Ectodermal cell (in vitro differentiated cells): ENCODE measurements at regions not wholly inside any gene's neighbourhood (a gene's known extent, or its start where the extent isn't known, plus 50 kb on each side); places are given as distances from the start of the nearest gene placed in this dataset.

Source experiments
- H3K27ac ChIP-seq: 2 replicates; pipeline ENCODE4 v1.7.0; 2013; ENCODE audit warnings: mild to moderate bottlenecking, low read depth, low read length; ENCODE audit not compliant: insufficient read depth, poor library complexity, severe bottlenecking
- H3K27me3 ChIP-seq: 2 replicates; pipeline ENCODE4 v1.7.0; 2013; ENCODE audit warnings: mild to moderate bottlenecking, low read length; ENCODE audit not compliant: insufficient read depth, control insufficient read depth, poor library complexity, severe bottlenecking
- H3K36me3 ChIP-seq: one replicate; pipeline ENCODE4 v1.7.0; 2013; ENCODE audit warnings: low read length; ENCODE audit not compliant: control insufficient read depth, insufficient read depth
- H3K4me1 ChIP-seq: one replicate; pipeline ENCODE4 v1.7.0; 2013; ENCODE audit warnings: low read length; ENCODE audit not compliant: control insufficient read depth, insufficient read depth
- H3K4me3 ChIP-seq: 2 replicates; pipeline ENCODE4 v1.7.0; 2013; ENCODE audit warnings: low read depth, low read length, control low read depth; ENCODE audit not compliant: insufficient read depth
- H3K9me3 ChIP-seq: 2 replicates; pipeline ENCODE4 v1.7.0; 2013; ENCODE audit warnings: mild to moderate bottlenecking, low read length, moderate library complexity; ENCODE audit not compliant: control insufficient read depth
- WGBS, 2 experiments: methylation state at CpG; one replicate each; pipeline ENCODE4 v1.1.7; 2013; ENCODE audit warnings: missing lambda C conversion rate in 2 of 2; 5-methylcytosine and 5-hydroxymethylcytosine counted together

DNA sequence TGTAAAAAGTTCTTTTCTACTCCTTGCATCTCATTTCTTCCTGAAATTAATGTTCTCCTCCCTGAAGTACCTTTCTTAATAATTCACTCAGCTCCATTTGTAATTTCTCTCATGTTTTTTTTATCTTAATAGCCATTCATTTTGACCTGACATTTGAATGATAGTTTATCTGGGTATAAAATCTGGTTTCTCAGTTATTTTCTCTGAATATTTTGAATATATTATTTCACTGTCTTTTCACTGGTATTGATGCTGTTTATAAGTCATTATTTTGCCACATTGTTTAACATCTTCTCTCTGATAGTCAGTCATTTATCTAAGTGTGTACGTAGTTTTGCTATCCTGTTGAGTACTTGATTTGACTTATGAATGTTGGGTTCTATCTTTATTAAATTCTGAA, 68.8 kb upstream of the ARHGAP18 start:
- no peak overlapping the region for H3K27ac ChIP-seq
- no peak overlapping the region for H3K4me3 ChIP-seq
- no peaks in the 10 kb centered on the region for H3K27me3 ChIP-seq
- no CpG with 5 or more reads among the region's 1 CpG for WGBS, 2 experiments
- no peaks in the 10 kb centered on the region for H3K36me3 ChIP-seq
- H3K9me3 ChIP-seq = no peaks in the 10 kb centered on the region
- no peaks in the 10 kb centered on the region for H3K4me1 ChIP-seq

DNA sequence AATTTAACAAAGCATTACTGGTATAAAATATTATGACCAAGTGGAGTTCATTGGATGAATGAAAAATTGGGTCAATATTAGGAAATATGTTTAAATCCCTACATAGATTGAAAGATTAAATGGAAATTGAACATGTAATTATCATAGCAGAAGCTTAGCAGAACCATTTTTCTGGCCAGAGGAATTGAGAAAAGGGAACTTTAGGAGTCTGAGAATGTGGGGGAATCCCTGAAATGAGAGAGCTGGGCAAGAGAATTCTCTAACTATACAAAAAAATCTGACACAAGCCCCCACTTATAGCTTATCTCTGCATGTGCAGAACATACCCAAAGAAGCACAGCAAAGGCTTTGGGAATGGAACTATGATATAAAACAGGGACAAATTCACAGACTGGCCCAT, 67.4 kb upstream of the ARHGAP18 start:
- H3K4me3 ChIP-seq = no peak overlapping the region
- no peaks in the 10 kb centered on the region for H3K27me3 ChIP-seq
- no peaks in the 10 kb centered on the region for H3K4me1 ChIP-seq
- H3K27ac ChIP-seq = no peak overlapping the region
- H3K36me3 ChIP-seq = no peaks in the 10 kb centered on the region
- no peaks in the 10 kb centered on the region for H3K9me3 ChIP-seq

DNA sequence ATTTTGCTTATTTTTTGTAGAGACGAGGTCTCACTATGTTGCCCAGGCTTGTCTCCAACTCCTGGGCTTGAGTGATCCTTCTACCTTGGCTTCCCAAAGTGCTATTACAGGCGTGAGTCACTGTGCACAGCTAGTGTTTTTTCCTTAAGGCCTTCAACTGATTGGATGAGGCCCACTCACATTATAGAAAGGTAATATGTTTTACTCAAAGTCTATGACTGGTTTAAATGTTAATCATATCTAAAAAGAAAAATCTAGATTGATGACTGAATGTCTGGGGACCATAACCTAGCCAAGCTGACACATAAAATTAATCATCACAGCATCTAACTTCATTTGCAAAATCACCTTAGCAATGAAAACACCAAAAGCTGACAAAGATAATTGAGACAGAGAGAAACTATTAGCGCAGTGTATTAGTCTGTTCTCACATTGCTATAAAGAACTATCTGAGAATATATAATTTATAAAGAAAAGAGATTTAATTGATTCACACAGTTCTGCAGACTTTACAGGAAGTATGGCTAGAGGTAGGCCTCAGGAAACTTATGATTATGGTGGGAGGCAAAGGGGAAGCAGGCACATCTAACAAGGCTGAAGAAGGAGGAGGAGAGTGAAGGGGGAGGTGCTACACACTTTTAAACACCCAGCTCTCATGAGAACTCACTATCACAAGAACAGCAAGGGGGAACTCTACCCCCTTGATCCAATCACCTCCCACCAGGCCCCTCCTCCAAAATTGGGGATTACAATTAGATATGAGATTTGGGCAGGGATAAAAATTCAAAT, 66.8 kb upstream of the ARHGAP18 start:
- Histone ChIP-seq H3K4me3 (no peak overlapping the region), H3K27me3 (no peaks in the 10 kb centered on the region), H3K9me3 (no peaks in the 10 kb centered on the region), H3K36me3 (no peaks in the 10 kb centered on the region), H3K4me1 (no peaks in the 10 kb centered on the region), H3K27ac (no peak overlapping the region)
- 97 to 100% methylated on average over 2 of the region's 3 CpGs for WGBS, 2 experiments

DNA sequence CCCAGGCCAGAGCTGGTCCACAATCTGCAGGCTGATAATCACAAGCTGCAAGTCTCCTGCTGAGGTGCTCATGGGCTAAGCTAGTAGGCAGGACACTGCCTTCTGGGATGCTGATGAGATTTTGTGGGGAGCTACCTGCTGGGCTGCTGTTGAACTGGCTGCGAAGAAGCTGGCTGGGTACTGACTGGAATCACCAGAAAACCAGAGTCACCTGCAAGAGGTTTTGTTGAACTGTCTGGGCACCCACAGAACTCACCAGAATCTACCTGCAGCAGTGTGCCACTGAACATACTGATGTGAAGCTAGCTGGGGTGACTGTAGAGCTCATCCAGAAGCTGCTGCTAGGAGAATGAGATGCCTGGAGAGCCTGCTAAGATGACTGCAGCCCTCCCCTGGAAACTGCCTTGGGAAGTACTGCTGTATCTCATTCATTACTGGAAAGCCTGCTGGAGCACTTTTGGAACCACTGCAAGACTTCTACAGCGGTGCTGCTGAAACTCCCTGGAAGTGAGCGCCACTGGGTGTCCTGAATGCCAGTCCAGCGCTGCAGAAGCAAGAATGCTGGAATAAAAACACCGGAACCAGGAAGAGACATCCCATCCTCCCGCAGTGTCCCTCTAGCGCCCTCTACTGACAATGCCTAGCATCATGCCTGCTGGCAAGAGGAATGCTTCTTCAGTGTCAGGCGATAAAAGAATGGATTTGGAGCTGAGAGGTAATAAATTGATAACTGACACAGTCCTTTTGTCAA, 64.9 kb upstream of the ARHGAP18 start:
- no peaks in the 10 kb centered on the region for H3K27me3 ChIP-seq
- H3K27ac ChIP-seq = no peak overlapping the region
- no peaks in the 10 kb centered on the region for H3K36me3 ChIP-seq
- H3K9me3 ChIP-seq = no peaks in the 10 kb centered on the region
- H3K4me3 ChIP-seq = no peak overlapping the region
- no peaks in the 10 kb centered on the region for H3K4me1 ChIP-seq
- 26 to 37% methylated on average over 8 of the region's 8 CpGs for WGBS, 2 experiments

DNA sequence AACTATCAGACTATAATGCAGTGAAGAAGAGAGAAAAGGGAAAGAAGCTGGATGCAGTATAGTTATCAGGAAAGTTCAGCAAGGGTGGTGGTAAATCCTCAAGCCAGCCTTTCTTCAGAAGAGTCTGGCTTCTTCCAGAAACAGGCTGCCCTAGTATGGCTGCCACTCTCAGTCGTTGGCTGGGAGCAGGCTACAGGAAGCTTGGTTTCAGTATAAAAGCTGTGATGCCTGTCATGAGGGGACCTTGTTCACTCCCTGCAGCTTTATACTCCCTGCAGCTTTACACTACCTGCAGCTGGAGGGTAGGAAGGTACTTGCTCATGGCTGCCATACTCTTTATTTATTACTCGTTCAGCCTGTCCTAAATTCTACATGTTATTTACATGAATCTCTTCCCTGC, 63.3 kb upstream of the ARHGAP18 start:
- no peaks in the 10 kb centered on the region for H3K4me1 ChIP-seq
- 74 to 80% methylated on average over 2 of the region's 2 CpGs for WGBS, 2 experiments
- no peaks in the 10 kb centered on the region for H3K9me3 ChIP-seq
- H3K27ac ChIP-seq = no peak overlapping the region
- H3K4me3 ChIP-seq = no peak overlapping the region
- H3K27me3 ChIP-seq = peaks cover 5% of the 10 kb centered on the region
- H3K36me3 ChIP-seq = no peaks in the 10 kb centered on the region

DNA sequence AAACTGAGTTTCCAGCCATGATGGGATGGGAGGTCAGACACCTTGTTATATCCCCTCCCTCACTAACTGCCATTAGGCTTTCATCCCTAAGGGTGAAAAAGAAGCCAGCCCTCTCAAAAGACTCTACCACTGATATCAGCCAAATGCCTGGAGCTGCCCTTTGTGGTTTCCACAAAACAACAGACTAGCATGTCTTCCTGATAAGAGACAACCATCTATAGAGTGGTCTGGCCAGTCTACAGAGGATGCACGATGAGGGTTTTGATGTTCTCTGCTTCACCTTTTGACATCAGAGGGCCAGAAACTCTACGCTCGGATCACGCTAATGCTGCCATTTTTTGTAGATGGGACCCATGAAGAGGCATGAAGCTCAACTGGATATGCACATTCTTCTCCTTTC, 61.7 kb upstream of the ARHGAP18 start:
- Histone ChIP-seq H3K4me3 (no peak overlapping the region), H3K36me3 (no peaks in the 10 kb centered on the region), H3K27me3 (peaks cover 21% of the 10 kb centered on the region), H3K4me1 (peaks cover 6% of the 10 kb centered on the region), H3K27ac (no peak overlapping the region), H3K9me3 (no peaks in the 10 kb centered on the region)
- 96 to 98% methylated on average over 4 of the region's 4 CpGs for WGBS, 2 experiments

DNA sequence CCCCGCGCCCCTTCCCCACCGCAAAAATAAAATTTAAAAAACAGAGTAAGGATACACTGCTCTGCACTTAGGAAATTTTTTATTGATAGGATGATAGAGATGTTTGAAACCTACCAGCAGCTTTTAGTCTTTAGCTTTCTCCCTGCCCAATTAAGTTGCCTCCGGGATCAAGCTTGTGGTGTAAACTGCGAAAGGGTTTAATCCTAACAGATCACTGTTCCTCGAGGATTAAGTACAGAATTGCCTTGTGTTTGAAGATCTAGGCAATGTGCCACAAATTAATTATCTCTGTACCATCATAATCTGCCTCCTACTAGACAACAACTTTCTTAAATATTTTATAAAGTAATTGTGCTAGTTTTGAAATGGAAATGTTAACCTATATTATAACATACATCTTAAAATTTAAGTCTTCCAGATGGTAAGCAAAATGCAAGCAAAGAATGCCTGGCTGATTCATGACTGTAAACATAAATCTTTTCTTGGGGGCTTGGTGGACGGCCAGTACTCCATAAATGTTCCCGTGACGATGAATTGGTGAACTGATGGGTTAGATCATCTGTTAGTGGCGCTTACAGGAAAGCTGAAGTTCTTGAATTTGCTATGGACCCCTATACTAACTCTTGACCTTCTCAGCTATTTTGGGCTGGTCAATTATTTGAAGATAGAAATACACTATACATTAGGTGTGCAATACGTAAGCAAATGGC, 58.0 kb upstream of the ARHGAP18 start:
- Histone ChIP-seq H3K4me1 (peaks cover 6% of the 10 kb centered on the region), H3K36me3 (no peaks in the 10 kb centered on the region), H3K27ac (no peak overlapping the region), H3K4me3 (peak overlapping the region; percentile 38), H3K27me3 (peaks cover 36% of the 10 kb centered on the region), H3K9me3 (no peaks in the 10 kb centered on the region)
- 80 to 84% methylated on average over 11 of the region's 11 CpGs for WGBS, 2 experiments

DNA sequence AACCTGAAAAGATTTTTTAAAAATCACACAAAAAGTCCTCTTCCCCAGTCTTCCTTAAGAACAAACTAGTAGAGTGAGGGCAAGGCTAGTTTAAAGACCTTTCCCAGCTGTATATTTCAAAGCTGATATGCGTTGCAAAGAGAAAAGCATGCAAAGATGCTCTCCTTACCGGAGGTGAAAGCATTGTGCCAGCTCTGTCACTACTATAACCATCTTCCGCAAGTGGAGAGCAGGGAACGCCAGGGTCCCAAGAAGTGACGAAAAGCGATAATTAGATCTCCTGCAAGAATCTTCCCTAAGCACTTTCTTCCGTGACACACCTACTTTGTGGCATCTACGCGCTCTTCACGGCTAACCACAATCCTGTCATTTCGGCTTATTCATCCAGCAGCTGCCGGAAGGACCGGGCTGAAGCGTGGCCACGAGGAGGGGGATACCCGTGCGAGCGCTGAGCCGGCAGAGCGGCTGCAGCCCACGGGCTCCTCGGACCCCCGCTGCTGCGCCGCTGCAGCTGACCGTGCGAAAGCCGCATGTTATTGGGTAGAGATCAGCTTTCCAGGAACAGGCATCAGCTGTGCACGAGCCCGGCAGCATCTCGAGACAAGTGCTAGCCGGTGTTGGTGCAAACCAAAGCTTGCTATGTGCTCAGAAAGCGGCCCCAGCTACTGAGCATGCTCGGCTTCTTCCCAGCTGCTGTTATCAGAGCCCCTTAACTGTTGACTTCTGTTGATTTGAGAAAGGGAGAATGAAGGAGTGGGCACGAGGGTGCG, 57.2 kb upstream of the ARHGAP18 start:
- peaks cover 6% of the 10 kb centered on the region for H3K4me1 ChIP-seq
- H3K36me3 ChIP-seq = no peaks in the 10 kb centered on the region
- WGBS, 2 experiments = 5% methylated on average over 36 of the region's 36 CpGs
- H3K4me3 ChIP-seq = peak overlapping the region; percentile 38
- peaks cover 36% of the 10 kb centered on the region for H3K27me3 ChIP-seq
- H3K27ac ChIP-seq = no peak overlapping the region
- no peaks in the 10 kb centered on the region for H3K9me3 ChIP-seq

DNA sequence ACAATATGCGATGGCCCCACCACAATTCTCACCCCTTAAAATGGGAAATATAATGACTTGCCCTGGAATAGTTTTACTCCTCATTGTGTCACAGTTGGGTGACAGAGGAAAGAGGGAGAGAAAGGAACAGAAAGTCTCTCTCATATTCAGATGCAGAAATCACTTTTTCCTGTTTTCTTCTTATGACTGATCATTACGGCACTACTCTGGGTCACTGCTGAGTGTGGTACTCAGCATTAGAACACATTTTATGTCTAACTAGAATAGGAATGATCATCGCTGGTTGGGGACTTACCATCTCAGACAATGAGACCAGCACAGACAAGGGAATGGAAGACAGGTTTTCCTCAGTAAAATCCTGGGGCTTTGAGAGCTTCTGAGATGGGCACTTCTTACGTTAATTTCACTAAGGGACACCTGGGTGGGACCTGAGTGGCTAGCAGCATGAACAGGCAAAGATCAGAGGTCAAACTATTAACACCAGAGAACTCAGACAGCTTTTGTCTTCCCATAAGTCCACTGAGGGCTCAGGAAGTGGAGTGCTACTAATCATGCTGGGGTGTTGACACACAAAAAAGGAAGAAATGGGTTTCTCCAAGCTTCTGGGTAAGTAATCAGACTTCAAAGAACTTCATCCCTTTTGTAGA, 54.9 kb upstream of the ARHGAP18 start:
- H3K4me1 ChIP-seq = peaks cover 6% of the 10 kb centered on the region
- no peak overlapping the region for H3K27ac ChIP-seq
- WGBS, 2 experiments = 78 to 81% methylated on average over 3 to 4 of the region's 4 CpGs
- no peaks in the 10 kb centered on the region for H3K9me3 ChIP-seq
- peaks cover 36% of the 10 kb centered on the region for H3K27me3 ChIP-seq
- no peak overlapping the region for H3K4me3 ChIP-seq
- no peaks in the 10 kb centered on the region for H3K36me3 ChIP-seq
